HepG2 (cell line): ENCODE measurements at regions not wholly inside any gene's neighbourhood (a gene's known extent, or its start where the extent isn't known, plus 50 kb on each side); places are given as distances from the start of the nearest gene placed in this dataset.

Source experiments
- ATAC-seq: fragments of 200-7000 bp; cut with Tn5 transposase; 3 replicates; pipeline ENCODE4 v1.9.1; 2020; ENCODE audit warnings: mild to moderate bottlenecking, moderate library complexity
- BruUV-seq: library from RNA; stranded (reverse); fragments of 400-500 nt; replicated peaks from 2 replicates; lab custom pipeline; 2021; lab: Mats Ljungman, UMichigan
- CTCF ChIA-PET: fragments of 300-600 bp; formaldehyde crosslinking; extraction: SDS; loops from one replicate; lab custom pipeline; 2021; ENCODE audit warnings: low total read pairs, inconsistent platforms, low intra/inter-chr PET ratio; lab: Yijun Ruan, JAX
- POLR2A ChIA-PET: fragments of 350-600 bp; sonication (Branson Sonifier 250); formaldehyde crosslinking; loops from one replicate; lab custom pipeline; 2020; ENCODE audit warnings: antibody characterized with exemption, inconsistent platforms; lab: Yijun Ruan, JAX
- DNase-seq: peaks from one replicate; pipeline ENCODE4 v3.0.0-alpha.2; 2015; ENCODE audit warnings: low spot score
- FAIRE-seq: peaks from 3 replicates; lab custom pipeline; 2011; peaks lifted over from hg19 to GRCh38; lab: Jason Lieb, UNC
- H2AFZ ChIP-seq: one replicate; pipeline ENCODE4 v1.6.1; 2011; ENCODE audit warnings: low read length, inconsistent platforms
- H3K27ac ChIP-seq: fragments of 300-600 bp; 3 replicates; pipeline ENCODE4 v1.8.0; 2011; ENCODE audit warnings: mixed run types, mild to moderate bottlenecking, mixed read lengths, low read length, inconsistent platforms; ENCODE audit not compliant: insufficient read depth; ENCODE audit errors: extremely low read length
- H3K27me3 ChIP-seq, 2 experiments: fragments of 200-600 bp in 1 of 2; 2 replicates in 1 of 2; 3 replicates in 1 of 2; pipeline versions ENCODE4 v1.6.0 to v1.8.0; 2011; ENCODE audit warnings: low read length in 2 of 2, mild to moderate bottlenecking in 2 of 2, moderate library complexity in 2 of 2, inconsistent platforms in 1 of 2; ENCODE audit not compliant: insufficient read depth in 2 of 2, control insufficient read depth in 1 of 2
- H3K36me3 ChIP-seq, 2 experiments: fragments of 200-600 bp in 1 of 2; replicated peaks in 1 of 2; 2 replicates in 1 of 2; 3 replicates in 1 of 2; pipeline versions ENCODE4 v1.5.1 to v1.8.0; 2011; ENCODE audit warnings: low read length in 2 of 2, inconsistent platforms in 1 of 2; ENCODE audit not compliant: insufficient read depth in 2 of 2, control insufficient read depth in 1 of 2
- H3K4me1 ChIP-seq: 2 replicates; pipeline ENCODE4 v1.5.1; 2012; ENCODE audit warnings: low read length, inconsistent platforms; ENCODE audit not compliant: insufficient read depth
- H3K4me2 ChIP-seq: 2 replicates; pipeline ENCODE4 v1.6.0; 2011; ENCODE audit warnings: low read depth, low read length, inconsistent platforms
- H3K4me3 ChIP-seq, 3 experiments: fragments of 200-600 bp in 1 of 3; sonication (generic), shearing (Covaris generic) in 1 of 3; replicated peaks in 1 of 3; 2 replicates each; pipeline ENCODE4 v1.5.1; 2011 to 2016; ENCODE audit warnings: low read length in 3 of 3, inconsistent platforms in 2 of 3, low read depth in 2 of 3, mild to moderate bottlenecking in 2 of 3, control low read depth in 1 of 3, mixed read lengths in 1 of 3; ENCODE audit not compliant: insufficient read depth in 1 of 3
- H3K79me2 ChIP-seq: one replicate; pipeline ENCODE4 v1.6.1; 2011; ENCODE audit warnings: low read length, inconsistent platforms; ENCODE audit not compliant: insufficient read depth
- H3K9ac ChIP-seq: 2 replicates; pipeline ENCODE4 v1.6.0; 2011; ENCODE audit warnings: mild to moderate bottlenecking, low read depth, low read length, inconsistent platforms; ENCODE audit not compliant: insufficient read depth
- H3K9me3 ChIP-seq: 2 replicates; pipeline ENCODE4 v1.5.1; 2012; ENCODE audit warnings: mild to moderate bottlenecking, low read length
- H4K20me1 ChIP-seq: 2 replicates; pipeline ENCODE4 v1.6.0; 2011; ENCODE audit warnings: inconsistent platforms, mild to moderate bottlenecking, low read length, moderate library complexity; ENCODE audit not compliant: insufficient read depth
- HES4 ChIP-seq: sonication (generic); formaldehyde crosslinking; IDR thresholded peaks from 2 replicates; pipeline ENCODE4 v1.9.0; 2021; ENCODE audit warnings: mild to moderate bottlenecking, missing genetic modification reagents, borderline replicate concordance
- HIVEP1 ChIP-seq: sonication (generic); formaldehyde crosslinking; IDR thresholded peaks from 2 replicates; pipeline ENCODE4 v1.4.0; 2020; ENCODE audit warnings: mild to moderate bottlenecking, missing genetic modification reagents
- HNRNPUL1 ChIP-seq: fragments of 200-400 bp; formaldehyde crosslinking; IDR thresholded peaks from 2 replicates; pipeline ENCODE4 v1.6.1; 2017; ENCODE audit warnings: low read depth, mild to moderate bottlenecking, low read length, moderate library complexity
- IRF1 ChIP-seq: sonication (generic); formaldehyde crosslinking; IDR thresholded peaks from 2 replicates; pipeline ENCODE4 v1.4.0; 2020; ENCODE audit warnings: low read depth, mild to moderate bottlenecking, missing genetic modification reagents
- LRRFIP1 ChIP-seq: sonication (generic); formaldehyde crosslinking; conservative IDR thresholded peaks from 2 replicates; pipeline ENCODE4 v1.4.0; 2020; ENCODE audit warnings: missing genetic modification reagents
- MYC ChIP-seq: sonication (generic); formaldehyde crosslinking; IDR thresholded peaks from 2 replicates; pipeline ENCODE4 v1.9.0; 2021; ENCODE audit warnings: missing genetic modification reagents, borderline replicate concordance
- PLSCR1 ChIP-seq: sonication (generic); formaldehyde crosslinking; IDR thresholded peaks from 2 replicates; pipeline ENCODE4 v1.5.0; 2020; ENCODE audit warnings: missing genetic modification reagents, mild to moderate bottlenecking, borderline replicate concordance
- RBAK ChIP-seq: sonication (generic); formaldehyde crosslinking; IDR thresholded peaks from 2 replicates; pipeline ENCODE4 v1.5.1; 2020; ENCODE audit warnings: mild to moderate bottlenecking, missing genetic modification reagents
- REL ChIP-seq: sonication (generic); formaldehyde crosslinking; conservative IDR thresholded peaks from 2 replicates; pipeline ENCODE4 v1.8.0; 2022; ENCODE audit warnings: mild to moderate bottlenecking, missing genetic modification reagents, moderate library complexity
- RXRA ChIP-seq: sonication (generic); formaldehyde crosslinking; IDR thresholded peaks from 2 replicates; pipeline ENCODE4 v1.5.1; 2020; ENCODE audit warnings: missing genetic modification reagents
- TFAP4 ChIP-seq: sonication (generic); IDR thresholded peaks from 2 replicates; pipeline ENCODE4 v1.6.1; 2016; ENCODE audit warnings: low read depth, borderline replicate concordance
- ZNF33B ChIP-seq: sonication (generic); formaldehyde crosslinking; IDR thresholded peaks from 2 replicates; pipeline ENCODE4 v1.5.1; 2020; ENCODE audit warnings: mild to moderate bottlenecking, missing genetic modification reagents
- ZNF687 ChIP-seq: sonication (generic); formaldehyde crosslinking; IDR thresholded peaks from 2 replicates; pipeline ENCODE4 v1.5.1; 2020; ENCODE audit warnings: mild to moderate bottlenecking, missing genetic modification reagents, moderate library complexity
- WGBS: methylation state at CpG from one replicate; pipeline ENCODE4 v1.1.6; 2017; ENCODE audit warnings: low lambda C conversion rate; 5-methylcytosine and 5-hydroxymethylcytosine counted together
- in situ Hi-C: cut with HindIII; loops from 2 replicates; pipeline ENCODE4 v1.10.0; 2017; ENCODE audit warnings: low pct_unique_long_range_greater_than_20kb; ENCODE audit not compliant: extremely low pct_ligation_motif_present
- intact Hi-C: fragments of 100-400 bp; cut with micrococcal nuclease; formaldehyde crosslinking; loops from one replicate; pipeline ENCODE4 v1.10.0; 2022; ENCODE audit not compliant: unreplicated experiment

GRCh38 chrY:7275014-7275413 lies 363.5 kb upstream of the AMELY start (continued):
- TF ChIP-seq ZNF687 (CRISPR knock-in tag) (0 out of 2 replicates have a peak, but pooled peaks have one; percentile 0), ZNF33B (no peak), HES4 (CRISPR knock-in tag) (no peak), RBAK (CRISPR knock-in tag) (no peak), TFAP4 (no peak), REL (CRISPR knock-in tag) (no peak)

GRCh38 chrY:7274369-7274913 lies 362.9 kb upstream of the AMELY start:
- Histone ChIP-seq H3K36me3 (no peaks in the 10 kb centered on the region), H3K4me1 (peaks cover 32% of the 10 kb centered on the region), H3K79me2 (peaks cover 34% of the 10 kb centered on the region), H4K20me1 (peaks cover 6% of the 10 kb centered on the region; the same call in 1 of the 2 replicates), H3K4me2 (peak overlapping the region; percentile 82), H3K4me3 (peak overlapping the region; percentile 67 to 71 (median 70); a peak in 5 of 6 replicates), H3K27ac (peak overlapping the region; percentile 71), H3K9ac (peak overlapping the region; percentile 65), H3K9me3 (no peaks in the 10 kb centered on the region), H2AFZ (no peak overlapping the region), H3K27me3 (no peaks in the 10 kb centered on the region)
- DNase-seq (peak; percentile 10), ATAC-seq (peak; percentile 36), FAIRE-seq (no peak)
- BruUV-seq = no TSS peak
- no CpG with 5 or more reads among the region's 54 CpGs for WGBS
- in situ Hi-C loops (no loop called here), intact Hi-C loops (loop anchor here (5.0 to 10.0 kb wide), 3 partner anchors 53 to 310 kb away; no protein-coding TSS in a partner anchor)
- ChIA-PET CTCF (no interaction called here), POLR2A (no interaction called here)
- TF ChIP-seq PLSCR1 (CRISPR knock-in tag) = no peak
- TF ChIP-seq MYC (CRISPR knock-in tag) = 0 out of 2 replicates have a peak, but pooled peaks have one; percentile 21
- no peak for TF ChIP-seq IRF1 (CRISPR knock-in tag)
- TF ChIP-seq HNRNPUL1 = no peak
- no peak for TF ChIP-seq LRRFIP1
- TF ChIP-seq HIVEP1 = no peak
- no peak for TF ChIP-seq RXRA (CRISPR knock-in tag)
